ENCODE measurements at regions not wholly inside any gene's neighbourhood (a gene's known extent, or its start where the extent isn't known, plus 50 kb on each side); places are given as distances from the start of the nearest gene placed in this dataset.

DNA sequence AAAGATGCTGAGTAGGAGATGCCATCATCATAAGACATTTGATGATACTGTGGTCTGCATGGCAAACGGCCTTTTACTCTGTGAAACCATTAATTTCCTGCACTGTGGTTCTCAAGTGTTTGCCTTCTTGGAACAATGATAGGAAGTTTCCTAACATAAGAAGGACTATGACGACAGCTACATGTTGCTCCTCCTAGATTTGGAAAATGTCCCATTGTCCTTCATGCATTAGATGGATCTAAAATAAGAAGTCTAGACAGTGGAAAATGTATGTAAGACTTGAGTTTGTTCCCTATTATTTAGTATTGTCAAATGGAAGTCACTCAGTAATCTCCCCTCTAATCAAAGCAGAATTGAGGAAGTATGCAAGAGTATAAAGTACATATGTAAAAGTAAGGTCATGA lies 98.5 kb upstream of the TMEM170B start:
- no peak for DNase-seq (ENCODE audit: low spot score in 2 of 2)
- WGBS, 2 donors: 39 to 53% methylated on average over 2 of the region's 2 CpGs
- intact Hi-C loops (cut with DNase I; ENCODE audit: low total_unique reads): no loop called here
- no peak overlapping the region for H3K4me3 ChIP-seq (ENCODE audit: low read depth, poor library complexity, severe bottlenecking)
- TF ChIP-seq CTCF (IDR thresholded peaks at IDR 0.05): no peak
- no peak for TF ChIP-seq POLR2A (IDR thresholded peaks at IDR 0.05)

- TF ChIP-seq POLR2A (IDR thresholded peaks at IDR 0.05) (no peak), CTCF (IDR thresholded peaks at IDR 0.05) (no peak)
- intact Hi-C loops (cut with DNase I; ENCODE audit: low total_unique reads): no loop called here
- H3K4me3 ChIP-seq (ENCODE audit: low read depth, poor library complexity, severe bottlenecking): no peak overlapping the region
- WGBS, 2 donors: 65 to 66% methylated on average over 6 of the region's 6 CpGs
- DNase-seq (ENCODE audit: low spot score in 2 of 2): no peak
Measured at GRCh38 chr6:11437824-11438459, 99.6 kb upstream of the TMEM170B start.

DNA sequence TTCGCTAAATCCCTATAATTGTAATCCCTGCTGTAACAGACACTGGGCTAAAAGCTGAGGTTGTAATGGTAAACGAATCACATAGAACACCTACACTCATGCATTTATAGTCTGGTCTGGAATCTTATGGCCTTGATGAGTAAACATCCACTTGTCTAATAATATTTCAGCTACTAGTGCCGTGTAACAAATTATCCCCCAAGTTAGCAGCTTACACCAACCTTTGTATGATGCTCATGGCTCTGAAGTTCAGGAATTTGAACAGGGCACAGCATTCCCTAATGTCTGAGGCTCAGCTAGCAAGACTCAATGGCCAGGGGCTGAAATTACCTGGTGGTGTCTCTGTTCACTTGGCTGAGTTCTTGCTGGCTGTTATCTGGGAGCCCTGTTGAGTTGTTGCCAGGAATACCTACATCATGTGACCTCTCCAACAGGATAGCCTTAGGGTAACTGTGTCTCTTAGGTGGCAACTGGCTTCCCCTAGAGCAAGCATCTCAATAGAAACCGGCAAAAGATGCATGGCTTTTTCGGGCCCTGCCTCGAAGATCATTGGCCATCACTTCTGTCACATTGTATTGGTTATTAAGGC lies 100.9 kb upstream of the TMEM170B start:
- H3K4me3 ChIP-seq (ENCODE audit: low read depth, poor library complexity, severe bottlenecking): no peak overlapping the region
- intact Hi-C loops (cut with DNase I; ENCODE audit: low total_unique reads): no loop called here
- TF ChIP-seq CTCF (IDR thresholded peaks at IDR 0.05) (no peak), POLR2A (IDR thresholded peaks at IDR 0.05) (no peak)
- WGBS, 2 donors: 95 to 96% methylated on average over 6 of the region's 6 CpGs
- DNase-seq (ENCODE audit: low spot score in 2 of 2): no peak

DNA sequence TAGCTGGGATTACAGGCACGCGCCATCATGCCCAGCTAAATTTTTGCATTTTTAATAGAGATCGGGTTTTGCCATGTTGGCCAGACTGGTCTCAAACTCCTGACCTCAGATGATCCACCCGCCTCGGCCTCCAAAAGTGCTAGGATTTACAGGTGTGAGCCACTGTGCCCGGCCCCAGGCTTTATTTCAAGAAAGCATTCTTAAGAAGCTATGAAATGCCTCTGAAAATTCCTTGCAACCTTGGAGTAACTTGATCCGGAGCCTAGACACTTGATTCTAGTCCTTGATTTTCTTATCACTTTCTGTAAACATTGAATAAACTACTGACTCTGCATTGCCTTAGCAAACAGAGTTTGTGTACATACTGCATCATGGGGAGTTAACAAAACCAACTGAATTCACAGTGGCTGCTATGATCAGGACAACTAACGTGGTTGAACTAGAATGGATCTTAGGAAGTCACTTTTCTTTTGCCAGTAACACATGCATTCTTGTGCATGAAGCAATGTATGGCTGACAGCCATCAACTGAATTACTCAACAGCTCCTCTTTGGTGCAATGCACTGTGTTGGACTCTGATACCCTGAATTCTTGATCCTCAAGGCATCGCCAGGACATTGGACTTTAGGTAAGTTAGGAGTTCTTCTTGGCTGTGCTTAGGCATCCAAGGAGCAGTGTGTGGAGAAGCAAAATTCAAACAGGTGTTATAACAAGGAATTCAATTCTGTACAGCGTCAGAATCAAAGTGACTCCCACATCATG lies 102.8 kb upstream of the TMEM170B start:
- DNase-seq (ENCODE audit: low spot score in 2 of 2): peak in 1 of 2 donors; percentile 69
- no peak overlapping the region for H3K4me3 ChIP-seq (ENCODE audit: low read depth, poor library complexity, severe bottlenecking)
- TF ChIP-seq POLR2A (IDR thresholded peaks at IDR 0.05) (no peak), CTCF (IDR thresholded peaks at IDR 0.05) (peak in 1 of 3 donors; percentile 28)
- WGBS, 2 donors: 55 to 74% methylated on average over 10 of the region's 10 CpGs
- intact Hi-C loops (cut with DNase I; ENCODE audit: low total_unique reads): no loop called here

DNA sequence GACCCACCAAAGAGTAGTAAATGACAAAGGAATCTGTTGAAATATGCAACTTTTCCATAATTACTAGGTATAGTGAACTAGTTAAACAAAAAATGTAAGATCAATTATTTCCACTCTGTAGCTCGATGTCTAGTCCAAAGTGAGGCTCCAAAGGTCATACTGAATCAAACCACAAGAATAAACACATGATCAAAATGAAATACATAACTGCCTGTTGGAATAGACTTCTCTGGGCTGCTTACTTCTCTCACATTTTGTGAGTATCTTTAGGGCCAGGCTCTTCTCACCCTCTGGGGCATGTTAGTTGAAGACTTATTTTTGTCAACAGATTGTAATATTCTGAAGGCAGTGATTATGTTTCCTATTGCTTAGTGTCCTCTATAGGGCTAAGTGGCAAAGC lies 103.7 kb upstream of the TMEM170B start:
- 46 to 48% methylated on average over 1 of the region's 1 CpG for WGBS, 2 donors
- DNase-seq (ENCODE audit: low spot score in 2 of 2): no peak
- no peak for TF ChIP-seq CTCF (IDR thresholded peaks at IDR 0.05)
- TF ChIP-seq POLR2A (IDR thresholded peaks at IDR 0.05): no peak
- intact Hi-C loops (cut with DNase I; ENCODE audit: low total_unique reads): no loop called here
- H3K4me3 ChIP-seq (ENCODE audit: low read depth, poor library complexity, severe bottlenecking): no peak overlapping the region

All from lower leg skin (tissue), 4 donors.